ENCODE measurements at regions not wholly inside any gene's neighbourhood (a gene's known extent, or its start where the extent isn't known, plus 50 kb on each side); places are given as distances from the start of the nearest gene placed in this dataset.

DNA sequence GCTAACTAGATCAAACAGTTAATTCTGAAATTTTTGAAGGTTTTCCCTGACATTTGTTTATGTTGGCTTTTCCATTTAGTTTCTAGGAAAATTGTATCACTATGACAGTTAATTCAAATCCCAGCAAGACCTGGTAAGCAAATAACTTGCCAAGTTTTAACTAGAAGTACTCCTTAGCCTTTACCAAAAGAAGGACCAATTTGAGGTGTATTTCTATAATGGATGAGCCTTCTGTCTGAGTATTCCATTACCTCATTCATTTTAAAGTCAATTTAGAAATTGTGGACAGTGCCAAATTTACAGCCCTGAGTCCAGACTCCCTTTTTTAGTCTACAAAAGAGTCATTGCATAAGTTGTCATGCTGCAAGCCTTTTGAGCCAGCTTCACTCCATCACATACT is 687.6 kb downstream of the CETN3 start:
- TF ChIP-seq, protein P1, sequence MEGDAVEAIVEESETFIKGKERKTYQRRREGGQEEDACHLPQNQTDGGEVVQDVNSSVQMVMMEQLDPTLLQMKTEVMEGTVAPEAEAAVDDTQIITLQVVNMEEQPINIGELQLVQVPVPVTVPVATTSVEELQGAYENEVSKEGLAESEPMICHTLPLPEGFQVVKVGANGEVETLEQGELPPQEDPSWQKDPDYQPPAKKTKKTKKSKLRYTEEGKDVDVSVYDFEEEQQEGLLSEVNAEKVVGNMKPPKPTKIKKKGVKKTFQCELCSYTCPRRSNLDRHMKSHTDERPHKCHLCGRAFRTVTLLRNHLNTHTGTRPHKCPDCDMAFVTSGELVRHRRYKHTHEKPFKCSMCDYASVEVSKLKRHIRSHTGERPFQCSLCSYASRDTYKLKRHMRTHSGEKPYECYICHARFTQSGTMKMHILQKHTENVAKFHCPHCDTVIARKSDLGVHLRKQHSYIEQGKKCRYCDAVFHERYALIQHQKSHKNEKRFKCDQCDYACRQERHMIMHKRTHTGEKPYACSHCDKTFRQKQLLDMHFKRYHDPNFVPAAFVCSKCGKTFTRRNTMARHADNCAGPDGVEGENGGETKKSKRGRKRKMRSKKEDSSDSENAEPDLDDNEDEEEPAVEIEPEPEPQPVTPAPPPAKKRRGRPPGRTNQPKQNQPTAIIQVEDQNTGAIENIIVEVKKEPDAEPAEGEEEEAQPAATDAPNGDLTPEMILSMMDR (IDR thresholded peaks at IDR 0.05): no peak
- TF ChIP-seq POLR2AphosphoS5 (IDR thresholded peaks at IDR 0.05): no peak
- TF ChIP-seq POLR2A (IDR thresholded peaks at IDR 0.05): no peak
- TF ChIP-seq EP300 (IDR thresholded peaks at IDR 0.05): no peak
